AG04450 (cell line): ENCODE measurements at regions not wholly inside any gene's neighbourhood (a gene's known extent, or its start where the extent isn't known, plus 50 kb on each side); places are given as distances from the start of the nearest gene placed in this dataset.

Experiments
- CTCF ChIA-PET: fragments of 300-600, 350-600 bp; formaldehyde crosslinking; extraction: SDS; loops from one replicate; lab custom pipeline; 2022; ENCODE audit warnings: antibody characterized with exemption, inconsistent platforms; lab: Charles Lee
- POLR2A ChIA-PET: fragments of 350-600 bp; formaldehyde crosslinking; extraction: SDS; loops from one replicate; lab custom pipeline; 2021; ENCODE audit warnings: antibody characterized with exemption, inconsistent platforms; lab: Yijun Ruan, JAX
- DNase-seq: peaks from one replicate; pipeline ENCODE4 v3.0.0-alpha.2; 2011; ENCODE audit warnings: low read depth, low spot score
- H3K27ac ChIP-seq: one replicate; pipeline ENCODE4 v1.5.1; 2012; ENCODE audit warnings: low read depth, low read length, control low read depth
- H3K27me3 ChIP-seq: one replicate; pipeline ENCODE4 v1.6.0; 2012; ENCODE audit warnings: low read length; ENCODE audit not compliant: control insufficient read depth, insufficient read depth
- H3K4me3 ChIP-seq: 2 replicates; pipeline ENCODE4 v1.5.1; 2011; ENCODE audit warnings: mild to moderate bottlenecking, low read depth, low read length, control low read depth
- H3K9me3 ChIP-seq: 2 replicates; pipeline ENCODE4 v1.5.1; 2012; ENCODE audit warnings: low read length; ENCODE audit not compliant: control insufficient read depth, insufficient read depth
- CTCF ChIP-seq: IDR thresholded peaks from 2 replicates; pipeline ENCODE4 v1.5.1; 2011; ENCODE audit warnings: low read depth, low read length, control low read depth, inconsistent platforms

DNA sequence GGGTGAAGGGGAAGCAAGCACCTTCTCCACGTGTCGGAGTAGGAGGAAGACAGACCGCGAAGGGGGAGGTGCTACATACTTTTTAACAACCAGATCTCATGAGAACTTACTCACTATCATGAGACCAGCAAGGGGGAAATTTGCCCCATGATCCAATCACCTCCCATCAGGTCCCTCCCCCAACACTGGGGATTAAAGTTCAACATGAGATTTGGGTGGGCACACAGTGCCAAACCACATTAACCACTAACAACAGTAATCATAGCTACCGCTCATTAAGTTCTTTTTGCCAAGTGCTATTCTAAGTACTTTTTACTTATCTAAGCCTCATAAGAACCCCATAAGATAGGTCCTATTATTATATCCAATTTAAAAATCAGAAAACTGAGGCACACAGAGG lies 450.5 kb upstream of the DDI1 start:
- POLR2A ChIA-PET, result no interaction called here
- Histone ChIP-seq H3K4me3 (no peak overlapping the region), H3K27ac (no peak overlapping the region), H3K9me3 (no peaks in the 10 kb centered on the region), H3K27me3 (no peaks in the 10 kb centered on the region)
- no peak for DNase-seq
- CTCF ChIA-PET, result interaction anchor here (1.0 kb wide), 2 partner anchors 23 to 261 kb away, joined by 3 read pairs; no protein-coding TSS in a partner anchor
- TF ChIP-seq CTCF, result no peak

- H3K4me3 ChIP-seq, result no peak overlapping the region
- POLR2A ChIA-PET, result no interaction called here
- no peak overlapping the region for H3K27ac ChIP-seq
- DNase-seq, result peak; percentile 13
- CTCF ChIA-PET, result interaction anchor here (1.0 to 1.2 kb wide), 2 partner anchors 14 to 262 kb away, joined by 3 to 7 read pairs; no protein-coding TSS in a partner anchor
- TF ChIP-seq CTCF, result no peak
- H3K9me3 ChIP-seq, result no peaks in the 10 kb centered on the region
- no peaks in the 10 kb centered on the region for H3K27me3 ChIP-seq
Measured at GRCh38 chr11:103586756-103587155, 449.7 kb upstream of the DDI1 start.

- DNase-seq, result no peak
- ChIA-PET POLR2A (no interaction called here), CTCF (interaction anchor here (1.4 kb wide), 1 partner anchor 13 kb away, joined by 6 read pairs; no protein-coding TSS in a partner anchor)
- Histone ChIP-seq H3K27me3 (no peaks in the 10 kb centered on the region), H3K27ac (no peak overlapping the region), H3K4me3 (no peak overlapping the region), H3K9me3 (no peaks in the 10 kb centered on the region)
- no peak for TF ChIP-seq CTCF
Measured at GRCh38 chr11:103587901-103588788, 448.3 kb upstream of the DDI1 start.

GRCh38 chr11:103591554-103591953 lies 444.9 kb upstream of the DDI1 start:
- no peak for TF ChIP-seq CTCF
- CTCF ChIA-PET, result interaction anchor here (1.1 to 1.3 kb wide), 3 partner anchors 9 to 390 kb away, joined by 3 to 6 read pairs (median 4); no protein-coding TSS in a partner anchor

DNA sequence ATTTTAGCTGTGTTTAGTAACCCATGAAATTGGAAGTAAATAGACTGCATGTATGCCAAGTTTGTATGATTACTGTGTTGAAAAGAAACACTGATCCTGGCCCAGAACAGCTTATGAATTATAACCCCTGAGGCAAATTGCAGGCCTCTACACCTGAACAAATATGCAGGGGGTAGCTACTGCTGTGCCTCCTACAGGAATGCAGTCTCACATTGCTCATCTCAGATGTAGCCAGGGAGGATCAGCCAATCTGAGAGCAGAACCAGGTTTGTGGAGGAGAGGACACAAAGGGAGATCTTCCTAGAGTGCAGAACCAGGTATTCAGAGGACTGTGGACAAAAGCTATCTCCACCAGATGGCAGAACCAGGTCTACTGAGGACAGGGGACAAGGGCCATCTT lies 442.2 kb upstream of the DDI1 start:
- ChIA-PET CTCF (interaction anchor here (1.2 kb wide), 1 partner anchor 10 kb away, joined by 6 read pairs; no protein-coding TSS in a partner anchor), POLR2A (no interaction called here)
- no peak for TF ChIP-seq CTCF
- Histone ChIP-seq H3K9me3 (peaks cover 5% of the 10 kb centered on the region; the same call in 1 of the 2 replicates), H3K27ac (no peak overlapping the region), H3K4me3 (no peak overlapping the region), H3K27me3 (no peaks in the 10 kb centered on the region)
- no peak for DNase-seq

More at GRCh38 chr11:103591554-103591953, 444.9 kb upstream of the DDI1 start:
- DNase-seq, result no peak
- peaks cover 5% of the 10 kb centered on the region; the same call in 1 of the 2 replicates for H3K9me3 ChIP-seq
- no peak overlapping the region for H3K27ac ChIP-seq
- POLR2A ChIA-PET, result no interaction called here
- H3K27me3 ChIP-seq, result no peaks in the 10 kb centered on the region
- H3K4me3 ChIP-seq, result no peak overlapping the region
